B cell (primary cell): ENCODE measurements at regions not wholly inside any gene's neighbourhood (a gene's known extent, or its start where the extent isn't known, plus 50 kb on each side); places are given as distances from the start of the nearest gene placed in this dataset.

Source experiments
- CTCF ChIP-seq: fragments of 200-600 bp; IDR thresholded peaks from one replicate; pipeline ENCODE4 v1.8.0; 2022; ENCODE audit warnings: antibody characterized with exemption, mild to moderate bottlenecking
- EZH2 ChIP-seq: IDR thresholded peaks from 2 replicates; pipeline ENCODE4 v1.6.1; 2012; ENCODE audit warnings: borderline replicate concordance, low read depth, mild to moderate bottlenecking, moderate library complexity, low read length; ENCODE audit not compliant: insufficient read depth, poor library complexity, severe bottlenecking

- TF ChIP-seq EZH2 (no peak), CTCF (no peak)
Measured at GRCh38 chr5:89327608-89328007, 444.6 kb upstream of the MEF2C start.
